ENCODE measurements at regions not wholly inside any gene's neighbourhood (a gene's known extent, or its start where the extent isn't known, plus 50 kb on each side); places are given as distances from the start of the nearest gene placed in this dataset.

GRCh38 chr18:40897884-40898283, 1057.2 kb upstream of the PIK3C3 start:
- no peak for DNase-seq (ENCODE audit: low read depth, low spot score)
- H3K27ac ChIP-seq: no peak overlapping the region

GRCh38 chr18:40883271-40883670, 1071.8 kb upstream of the PIK3C3 start:
- DNase-seq (ENCODE audit: low read depth, low spot score): no peak

GRCh38 chr18:40882468-40882867, 1072.6 kb upstream of the PIK3C3 start:
- no peak overlapping the region for H3K27ac ChIP-seq
- no peak for DNase-seq (ENCODE audit: low read depth, low spot score)

More at GRCh38 chr18:40883271-40883670, 1071.8 kb upstream of the PIK3C3 start:
- H3K27ac ChIP-seq: no peak overlapping the region

GRCh38 chr18:40878371-40878770, 1076.7 kb upstream of the PIK3C3 start:
- peak overlapping the region; percentile 86 for H3K27ac ChIP-seq
- DNase-seq (ENCODE audit: low read depth, low spot score): no peak

GRCh38 chr18:40877096-40877495, 1077.9 kb upstream of the PIK3C3 start:
- peak; percentile 29 for DNase-seq (ENCODE audit: low read depth, low spot score)
- peak overlapping the region; percentile 86 for H3K27ac ChIP-seq

- H3K27ac ChIP-seq: peak overlapping the region; percentile 86
- no peak for DNase-seq (ENCODE audit: low read depth, low spot score)
Measured at GRCh38 chr18:40875101-40875615, 1079.9 kb upstream of the PIK3C3 start.

GRCh38 chr18:40874233-40874632, 1080.8 kb upstream of the PIK3C3 start:
- peak; percentile 56 for DNase-seq (ENCODE audit: low read depth, low spot score)
- peak overlapping the region; percentile 86 for H3K27ac ChIP-seq

GRCh38 chr18:40868110-40868858, 1086.8 kb upstream of the PIK3C3 start:
- H3K27ac ChIP-seq: peak overlapping the region; percentile 100

GRCh38 chr18:40867459-40867858, 1087.6 kb upstream of the PIK3C3 start:
- peak; percentile 77 for DNase-seq (ENCODE audit: low read depth, low spot score)
- H3K27ac ChIP-seq: peak overlapping the region; percentile 100

More at GRCh38 chr18:40868110-40868858, 1086.8 kb upstream of the PIK3C3 start:
- DNase-seq (ENCODE audit: low read depth, low spot score): peak; percentile 99

GRCh38 chr18:40866968-40867367, 1088.1 kb upstream of the PIK3C3 start:
- DNase-seq (ENCODE audit: low read depth, low spot score): no peak
- H3K27ac ChIP-seq: peak overlapping the region; percentile 100

GRCh38 chr18:40866013-40866645, 1088.9 kb upstream of the PIK3C3 start:
- H3K27ac ChIP-seq: peak overlapping the region; percentile 100
- no peak for DNase-seq (ENCODE audit: low read depth, low spot score)

GRCh38 chr18:40864846-40865245, 1090.2 kb upstream of the PIK3C3 start:
- no peak overlapping the region for H3K27ac ChIP-seq
- DNase-seq (ENCODE audit: low read depth, low spot score): no peak

GRCh38 chr18:40863801-40864200, 1091.2 kb upstream of the PIK3C3 start:
- DNase-seq (ENCODE audit: low read depth, low spot score): no peak

GRCh38 chr18:40860189-40860588, 1094.8 kb upstream of the PIK3C3 start:
- no peak overlapping the region for H3K27ac ChIP-seq
- no peak for DNase-seq (ENCODE audit: low read depth, low spot score)

More at GRCh38 chr18:40863801-40864200, 1091.2 kb upstream of the PIK3C3 start:
- no peak overlapping the region for H3K27ac ChIP-seq

- H3K27ac ChIP-seq: no peak overlapping the region
- no peak for DNase-seq (ENCODE audit: low read depth, low spot score)
Measured at GRCh38 chr18:40855661-40856060, 1099.4 kb upstream of the PIK3C3 start.

- peak overlapping the region; percentile 41 for H3K27ac ChIP-seq
- DNase-seq (ENCODE audit: low read depth, low spot score): no peak
Measured at GRCh38 chr18:40852406-40852805, 1102.6 kb upstream of the PIK3C3 start.

GRCh38 chr18:40851014-40851429, 1104.0 kb upstream of the PIK3C3 start:
- H3K27ac ChIP-seq: peak overlapping the region; percentile 41
- no peak for DNase-seq (ENCODE audit: low read depth, low spot score)

- no peak overlapping the region for H3K27ac ChIP-seq
- no peak for DNase-seq (ENCODE audit: low read depth, low spot score)
Measured at GRCh38 chr18:40849886-40850285, 1105.1 kb upstream of the PIK3C3 start.

GRCh38 chr18:40841467-40841866, 1113.6 kb upstream of the PIK3C3 start:
- H3K27ac ChIP-seq: no peak overlapping the region
- peak; percentile 10 for DNase-seq (ENCODE audit: low read depth, low spot score)

GRCh38 chr18:40841063-40841462, 1114.0 kb upstream of the PIK3C3 start:
- H3K27ac ChIP-seq: no peak overlapping the region
- no peak for DNase-seq (ENCODE audit: low read depth, low spot score)

GRCh38 chr18:40832362-40832761, 1122.7 kb upstream of the PIK3C3 start:
- DNase-seq (ENCODE audit: low read depth, low spot score): no peak

More at GRCh38 chr18:40832362-40832761, 1122.7 kb upstream of the PIK3C3 start:
- H3K27ac ChIP-seq: no peak overlapping the region
